ENCODE measurements at regions not wholly inside any gene's neighbourhood (a gene's known extent, or its start where the extent isn't known, plus 50 kb on each side); places are given as distances from the start of the nearest gene placed in this dataset.

- TF ChIP-seq SRSF1 (IDR thresholded peaks at IDR 0.05; ENCODE audit: low read depth, low read length) (no peak), ZNF324 (CRISPR knock-in tag; IDR thresholded peaks at IDR 0.05) (no peak), NEUROD1 (IDR thresholded peaks at IDR 0.05; ENCODE audit: borderline replicate concordance, low read depth, low read length, partially characterized antibody) (no peak), CAMTA2 (CRISPR knock-in tag; conservative IDR thresholded peaks at IDR 0.05) (no peak), FOXJ2 (tag; IDR thresholded peaks at IDR 0.05) (no peak), ZNF584 (CRISPR knock-in tag; IDR thresholded peaks at IDR 0.05; ENCODE audit: low read depth) (no peak), ZEB2 (IDR thresholded peaks at IDR 0.05) (no peak), USF1 (CRISPR knock-in tag; IDR thresholded peaks at IDR 0.05) (no peak), DDX20 (tag; IDR thresholded peaks at IDR 0.05; ENCODE audit: low read depth) (no peak)
- ChIA-PET CTCF (ENCODE audit: low intra/inter-chr PET ratio) (no interaction called here), POLR2A (interaction anchor here (0.7 kb wide), 1 partner anchor 22 kb away, joined by 3 read pairs; no protein-coding TSS in a partner anchor)
- H3K4me1 ChIP-seq (replicated peaks in 1 of 2; ENCODE audit: control insufficient read depth in 2 of 2, insufficient read depth in 2 of 2, low read length in 2 of 2): no peaks in the 10 kb centered on the region
- in situ Hi-C loops (cut with MboI): no loop called here
- DNase-seq (ENCODE audit: extremely low read depth in 1 of 4, low spot score in 3 of 4) (no peak), FAIRE-seq (no peak), ATAC-seq (no peak)
- no peaks in the 10 kb centered on the region for H3K36me3 ChIP-seq (ENCODE audit: control insufficient read depth, insufficient read depth, low read length)
- H3K9me1 ChIP-seq (ENCODE audit: control insufficient read depth, insufficient read depth, low read length): no peaks in the 10 kb centered on the region
- no peaks in the 10 kb centered on the region for H3K9me3 ChIP-seq (replicated peaks; ENCODE audit: control insufficient read depth, insufficient read depth, low read depth, low read length)
- intact Hi-C loops (cut with micrococcal nuclease): no loop called here
- no peak overlapping the region for H3K27ac ChIP-seq (ENCODE audit: extremely low read depth, low read depth, low read length)
- no peaks in the 10 kb centered on the region for H4K20me1 ChIP-seq (replicated peaks; ENCODE audit: control insufficient read depth, insufficient read depth, low read length)
- H3K9ac ChIP-seq (ENCODE audit: insufficient read depth in 1 of 2, low read depth in 2 of 2, low read length in 2 of 2): no peak overlapping the region
- no peaks in the 10 kb centered on the region for H3K27me3 ChIP-seq (ENCODE audit: control insufficient read depth in 2 of 2, insufficient read depth in 2 of 2, low read length in 2 of 2)
- 0% methylated on average over 6 of the region's 6 CpGs for WGBS (ENCODE audit: insufficient coverage, low coverage, missing lambda C conversion rate)
- no TSS peak for BruUV-seq (replicated peaks)
- no peaks in the 10 kb centered on the region for H3K79me2 ChIP-seq (ENCODE audit: control insufficient read depth, insufficient read depth, low read length)
- no peak overlapping the region for H3K4me2 ChIP-seq (ENCODE audit: insufficient read depth, low read length)
- no peak overlapping the region for H2AFZ ChIP-seq (ENCODE audit: low read depth, low read length)
- no peak overlapping the region for H3K4me3 ChIP-seq
Measured at GRCh38 chr5:74990194-74990593, 62.2 kb downstream of the GCNT4 start.

Data from K562 (cell line).